ENCODE measurements at regions not wholly inside any gene's neighbourhood (a gene's known extent, or its start where the extent isn't known, plus 50 kb on each side); places are given as distances from the start of the nearest gene placed in this dataset.
"Not testable (repeated sequence)": the region's sequence is repeated elsewhere in the genome, so short reads cannot be mapped to it uniquely, and the experiment has no call there.

- DNase-seq, result no peak
Observed at GRCh38 chr3:110851736-110852135, 219.9 kb upstream of the NECTIN3 start.

- DNase-seq, result no peak
Observed at GRCh38 chr3:110855207-110855606, 216.4 kb upstream of the NECTIN3 start.

GRCh38 chr3:110856916-110857315, 214.7 kb upstream of the NECTIN3 start:
- no peak for DNase-seq

- DNase-seq, result no peak
Observed at GRCh38 chr3:110858549-110858948, 213.1 kb upstream of the NECTIN3 start.

GRCh38 chr3:110859336-110859735, 212.3 kb upstream of the NECTIN3 start:
- DNase-seq, result no peak

GRCh38 chr3:110859993-110860392, 211.6 kb upstream of the NECTIN3 start:
- DNase-seq, result no peak

- DNase-seq, result no peak
Observed at GRCh38 chr3:110865934-110866333, 205.7 kb upstream of the NECTIN3 start.

- DNase-seq, result no peak
Observed at GRCh38 chr3:110868106-110868505, 203.5 kb upstream of the NECTIN3 start.

GRCh38 chr3:110869736-110870135, 201.9 kb upstream of the NECTIN3 start:
- DNase-seq, result no peak

GRCh38 chr3:110871869-110872268, 199.7 kb upstream of the NECTIN3 start:
- DNase-seq, result no peak

- DNase-seq, result no peak
Observed at GRCh38 chr3:110878692-110879091, 192.9 kb upstream of the NECTIN3 start.

- peak; percentile 44 for DNase-seq
Observed at GRCh38 chr3:110881069-110881468, 190.5 kb upstream of the NECTIN3 start.

GRCh38 chr3:110886222-110886893, 185.3 kb upstream of the NECTIN3 start:
- no peak for DNase-seq

- no peak for DNase-seq
Observed at GRCh38 chr3:110887176-110887575, 184.4 kb upstream of the NECTIN3 start.

GRCh38 chr3:110888625-110889375, 182.8 kb upstream of the NECTIN3 start:
- DNase-seq, result not testable (repeated sequence)

- not testable (repeated sequence) for DNase-seq
Observed at GRCh38 chr3:110889376-110889699, 182.3 kb upstream of the NECTIN3 start.

- no peak for DNase-seq
Observed at GRCh38 chr3:110894574-110894973, 177.0 kb upstream of the NECTIN3 start.

- DNase-seq, result no peak
Observed at GRCh38 chr3:110895054-110895453, 176.6 kb upstream of the NECTIN3 start.

GRCh38 chr3:110897046-110897445, 174.6 kb upstream of the NECTIN3 start:
- no peak for DNase-seq

- no peak for DNase-seq
Observed at GRCh38 chr3:110900576-110900975, 171.0 kb upstream of the NECTIN3 start.

GRCh38 chr3:110901536-110901935, 170.1 kb upstream of the NECTIN3 start:
- DNase-seq, result no peak

GRCh38 chr3:110902453-110903085, 169.0 kb upstream of the NECTIN3 start:
- DNase-seq, result no peak

GRCh38 chr3:110903771-110904519, 167.7 kb upstream of the NECTIN3 start:
- DNase-seq, result peak; percentile 23

Data from femur (tissue), 1 donor.